Stomach (tissue), 4 donors: ENCODE measurements at regions not wholly inside any gene's neighbourhood (a gene's known extent, or its start where the extent isn't known, plus 50 kb on each side); places are given as distances from the start of the nearest gene placed in this dataset.

Experiments
- CTCF ChIP-seq, 7 experiments: fragments of 450-650 bp in 4 of 7; fragments of 200-600 bp in 3 of 7; sonication (generic) in 3 of 7; IDR thresholded peaks; one replicate each; pipeline ENCODE4 v1.5.1; 2016 to 2019; ENCODE audit warnings: antibody characterized with exemption in 7 of 7, control low read depth in 2 of 7, mild to moderate bottlenecking in 1 of 7
- EP300 ChIP-seq: sonication (generic); formaldehyde crosslinking; IDR thresholded peaks from one replicate; pipeline ENCODE4 v1.6.1; 2017; ENCODE audit warnings: antibody characterized with exemption
- POLR2A ChIP-seq, 4 donors: fragments of 450-650 bp; IDR thresholded peaks; one replicate each; pipeline ENCODE4 v1.6.1; 2016; ENCODE audit warnings: antibody characterized with exemption in 4 of 4, control low read depth in 2 of 4, mild to moderate bottlenecking in 1 of 4, moderate library complexity in 1 of 4
- POLR2AphosphoS5 ChIP-seq, 3 donors: sonication (generic); formaldehyde crosslinking; IDR thresholded peaks; one replicate each; pipeline ENCODE4 v1.6.1; 2016; ENCODE audit warnings: antibody characterized with exemption in 3 of 3

- TF ChIP-seq CTCF (IDR thresholded peaks at IDR 0.05) (no peak), POLR2A (IDR thresholded peaks at IDR 0.05) (no peak), POLR2AphosphoS5 (IDR thresholded peaks at IDR 0.05) (no peak), EP300 (no peak)
Measured at GRCh38 chr14:62322216-62322615, 560.0 kb downstream of the SNAPC1 start.
